ENCODE measurements at regions not wholly inside any gene's neighbourhood (a gene's known extent, or its start where the extent isn't known, plus 50 kb on each side); places are given as distances from the start of the nearest gene placed in this dataset.

DNA sequence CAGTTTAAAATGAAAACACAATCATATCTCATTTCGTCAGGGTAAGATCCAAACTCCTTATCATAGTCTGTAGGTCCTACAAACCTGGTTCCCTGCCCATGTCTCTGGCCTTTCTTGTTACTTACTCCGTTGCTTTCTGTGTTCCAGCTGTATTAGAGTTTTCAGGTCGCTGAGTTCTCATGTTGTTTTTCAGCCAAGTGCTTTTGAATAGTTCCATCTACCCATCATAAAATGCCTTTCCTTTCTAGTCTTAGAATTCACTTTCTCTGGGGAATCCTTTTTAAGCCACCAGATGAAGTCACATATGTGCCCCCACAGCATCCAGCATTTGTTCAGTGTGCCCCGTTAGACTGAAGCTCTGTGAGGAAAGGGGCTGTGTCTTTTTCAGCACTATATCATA is 228.7 kb downstream of the YTHDC2 start:
- TF ChIP-seq, protein P1, sequence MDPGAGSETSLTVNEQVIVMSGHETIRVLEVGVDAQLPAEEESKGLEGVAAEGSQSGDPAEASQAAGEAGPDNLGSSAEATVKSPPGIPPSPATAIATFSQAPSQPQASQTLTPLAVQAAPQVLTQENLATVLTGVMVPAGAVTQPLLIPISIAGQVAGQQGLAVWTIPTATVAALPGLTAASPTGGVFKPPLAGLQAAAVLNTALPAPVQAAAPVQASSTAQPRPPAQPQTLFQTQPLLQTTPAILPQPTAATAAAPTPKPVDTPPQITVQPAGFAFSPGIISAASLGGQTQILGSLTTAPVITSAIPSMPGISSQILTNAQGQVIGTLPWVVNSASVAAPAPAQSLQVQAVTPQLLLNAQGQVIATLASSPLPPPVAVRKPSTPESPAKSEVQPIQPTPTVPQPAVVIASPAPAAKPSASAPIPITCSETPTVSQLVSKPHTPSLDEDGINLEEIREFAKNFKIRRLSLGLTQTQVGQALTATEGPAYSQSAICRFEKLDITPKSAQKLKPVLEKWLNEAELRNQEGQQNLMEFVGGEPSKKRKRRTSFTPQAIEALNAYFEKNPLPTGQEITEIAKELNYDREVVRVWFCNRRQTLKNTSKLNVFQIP (CRISPR knock-in tag; IDR thresholded peaks at IDR 0.05; ENCODE audit: borderline replicate concordance, low read depth), result no peak
- no peak for TF ChIP-seq ISL1 (CRISPR knock-in tag; IDR thresholded peaks at IDR 0.05)
- TF ChIP-seq, protein P2, sequence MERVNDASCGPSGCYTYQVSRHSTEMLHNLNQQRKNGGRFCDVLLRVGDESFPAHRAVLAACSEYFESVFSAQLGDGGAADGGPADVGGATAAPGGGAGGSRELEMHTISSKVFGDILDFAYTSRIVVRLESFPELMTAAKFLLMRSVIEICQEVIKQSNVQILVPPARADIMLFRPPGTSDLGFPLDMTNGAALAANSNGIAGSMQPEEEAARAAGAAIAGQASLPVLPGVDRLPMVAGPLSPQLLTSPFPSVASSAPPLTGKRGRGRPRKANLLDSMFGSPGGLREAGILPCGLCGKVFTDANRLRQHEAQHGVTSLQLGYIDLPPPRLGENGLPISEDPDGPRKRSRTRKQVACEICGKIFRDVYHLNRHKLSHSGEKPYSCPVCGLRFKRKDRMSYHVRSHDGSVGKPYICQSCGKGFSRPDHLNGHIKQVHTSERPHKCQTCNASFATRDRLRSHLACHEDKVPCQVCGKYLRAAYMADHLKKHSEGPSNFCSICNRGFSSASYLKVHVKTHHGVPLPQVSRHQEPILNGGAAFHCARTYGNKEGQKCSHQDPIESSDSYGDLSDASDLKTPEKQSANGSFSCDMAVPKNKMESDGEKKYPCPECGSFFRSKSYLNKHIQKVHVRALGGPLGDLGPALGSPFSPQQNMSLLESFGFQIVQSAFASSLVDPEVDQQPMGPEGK (CRISPR knock-in tag; IDR thresholded peaks at IDR 0.05; ENCODE audit: borderline replicate concordance), result no peak

Measured in SK-N-SH treated with all-trans-retinoic acid at 6 μM for 48 hours (cell line).